ENCODE measurements at regions not wholly inside any gene's neighbourhood (a gene's known extent, or its start where the extent isn't known, plus 50 kb on each side); places are given as distances from the start of the nearest gene placed in this dataset.

DNA sequence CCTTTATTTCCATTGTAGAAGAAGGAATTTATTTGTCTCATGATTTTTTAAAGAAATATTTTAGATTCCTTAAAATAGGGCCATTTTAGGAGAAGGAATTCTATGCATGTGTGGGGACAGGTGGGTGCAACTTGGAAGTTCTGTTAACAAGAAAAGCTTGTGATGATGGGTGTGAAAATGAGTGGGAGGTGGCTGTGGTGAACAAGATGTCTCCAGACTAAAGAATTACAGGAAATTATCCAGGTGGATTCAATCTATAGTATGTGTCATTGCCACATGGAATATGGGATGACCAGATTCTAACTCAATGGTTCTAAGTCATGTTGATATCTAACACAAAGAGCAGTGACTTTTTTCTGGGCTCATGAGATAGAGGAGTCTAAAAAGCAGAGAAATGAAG, 229.6 kb upstream of the IGFBP3 start:
- Histone ChIP-seq H3K27me3 (ENCODE audit: control insufficient read depth in 3 of 3, insufficient read depth in 3 of 3, low read length in 3 of 3) (no peaks in the 10 kb centered on the region), H3K9me3 (ENCODE audit: control insufficient read depth in 3 of 3, low read length in 3 of 3) (no peaks in the 10 kb centered on the region), H3K4me3 (ENCODE audit: low read length in 3 of 3) (no peak overlapping the region), H3K4me1 (ENCODE audit: control insufficient read depth in 3 of 3, insufficient read depth in 3 of 3, low read length in 3 of 3) (no peaks in the 10 kb centered on the region), H3K9ac (ENCODE audit: low read depth in 1 of 3, low read length in 3 of 3) (no peak overlapping the region), H3K27ac (ENCODE audit: low read depth, low read length) (no peak overlapping the region), H3K36me3 (ENCODE audit: control insufficient read depth in 3 of 3, insufficient read depth in 3 of 3, low read length in 3 of 3) (no peaks in the 10 kb centered on the region)

DNA sequence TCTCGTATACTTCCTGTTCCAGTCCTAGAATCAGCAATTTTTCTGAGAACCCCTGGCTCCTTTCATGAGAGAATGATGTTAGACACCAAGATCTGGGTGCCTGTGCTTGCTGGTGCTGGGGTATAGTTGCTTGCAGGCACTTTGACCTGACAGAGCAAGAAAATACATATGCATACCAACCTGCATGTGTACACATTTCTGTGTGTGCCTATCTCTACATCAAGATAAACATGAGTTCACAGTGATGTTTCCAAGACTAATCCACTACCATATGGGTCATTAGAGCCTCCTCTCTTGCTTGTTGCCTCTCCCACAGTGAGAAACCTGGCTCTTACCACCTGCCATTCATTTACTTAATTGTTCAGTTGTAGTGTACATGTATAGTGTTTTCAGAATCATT, 229.1 kb upstream of the IGFBP3 start:
- H3K9me3 ChIP-seq (ENCODE audit: control insufficient read depth in 3 of 3, low read length in 3 of 3), result no peaks in the 10 kb centered on the region
- no peaks in the 10 kb centered on the region for H3K4me1 ChIP-seq (ENCODE audit: control insufficient read depth in 3 of 3, insufficient read depth in 3 of 3, low read length in 3 of 3)
- H3K27ac ChIP-seq (ENCODE audit: low read depth, low read length), result no peak overlapping the region
- H3K36me3 ChIP-seq (ENCODE audit: control insufficient read depth in 3 of 3, insufficient read depth in 3 of 3, low read length in 3 of 3), result no peaks in the 10 kb centered on the region
- H3K9ac ChIP-seq (ENCODE audit: low read depth in 1 of 3, low read length in 3 of 3), result no peak overlapping the region
- no peaks in the 10 kb centered on the region for H3K27me3 ChIP-seq (ENCODE audit: control insufficient read depth in 3 of 3, insufficient read depth in 3 of 3, low read length in 3 of 3)
- H3K4me3 ChIP-seq (ENCODE audit: low read length in 3 of 3), result no peak overlapping the region

DNA sequence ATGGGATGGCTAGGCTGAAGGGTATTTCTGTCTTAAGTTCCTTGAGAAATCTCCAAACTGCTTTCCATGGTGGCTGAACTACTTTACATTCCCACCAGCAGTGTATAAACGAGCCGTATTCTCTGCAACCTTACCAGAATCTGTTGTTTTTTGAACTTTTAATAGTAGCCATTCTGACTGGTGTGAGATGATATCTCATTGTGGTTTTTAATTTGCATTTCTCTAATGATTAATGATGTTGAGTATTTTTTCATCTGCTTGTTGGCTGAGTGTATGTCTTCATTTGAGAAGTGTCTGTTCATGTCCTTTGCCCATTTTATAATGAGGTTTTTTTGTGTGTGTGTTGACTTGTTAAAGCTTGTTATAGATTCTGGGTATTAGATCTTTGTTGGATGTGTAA, 226.8 kb upstream of the IGFBP3 start:
- Histone ChIP-seq H3K9ac (ENCODE audit: low read depth in 1 of 3, low read length in 3 of 3) (no peak overlapping the region), H3K4me3 (ENCODE audit: low read length in 3 of 3) (no peak overlapping the region), H3K9me3 (ENCODE audit: control insufficient read depth in 3 of 3, low read length in 3 of 3) (no peaks in the 10 kb centered on the region), H3K27ac (ENCODE audit: low read depth, low read length) (no peak overlapping the region), H3K36me3 (ENCODE audit: control insufficient read depth in 3 of 3, insufficient read depth in 3 of 3, low read length in 3 of 3) (no peaks in the 10 kb centered on the region), H3K4me1 (ENCODE audit: control insufficient read depth in 3 of 3, insufficient read depth in 3 of 3, low read length in 3 of 3) (no peaks in the 10 kb centered on the region), H3K27me3 (ENCODE audit: control insufficient read depth in 3 of 3, insufficient read depth in 3 of 3, low read length in 3 of 3) (no peaks in the 10 kb centered on the region)

DNA sequence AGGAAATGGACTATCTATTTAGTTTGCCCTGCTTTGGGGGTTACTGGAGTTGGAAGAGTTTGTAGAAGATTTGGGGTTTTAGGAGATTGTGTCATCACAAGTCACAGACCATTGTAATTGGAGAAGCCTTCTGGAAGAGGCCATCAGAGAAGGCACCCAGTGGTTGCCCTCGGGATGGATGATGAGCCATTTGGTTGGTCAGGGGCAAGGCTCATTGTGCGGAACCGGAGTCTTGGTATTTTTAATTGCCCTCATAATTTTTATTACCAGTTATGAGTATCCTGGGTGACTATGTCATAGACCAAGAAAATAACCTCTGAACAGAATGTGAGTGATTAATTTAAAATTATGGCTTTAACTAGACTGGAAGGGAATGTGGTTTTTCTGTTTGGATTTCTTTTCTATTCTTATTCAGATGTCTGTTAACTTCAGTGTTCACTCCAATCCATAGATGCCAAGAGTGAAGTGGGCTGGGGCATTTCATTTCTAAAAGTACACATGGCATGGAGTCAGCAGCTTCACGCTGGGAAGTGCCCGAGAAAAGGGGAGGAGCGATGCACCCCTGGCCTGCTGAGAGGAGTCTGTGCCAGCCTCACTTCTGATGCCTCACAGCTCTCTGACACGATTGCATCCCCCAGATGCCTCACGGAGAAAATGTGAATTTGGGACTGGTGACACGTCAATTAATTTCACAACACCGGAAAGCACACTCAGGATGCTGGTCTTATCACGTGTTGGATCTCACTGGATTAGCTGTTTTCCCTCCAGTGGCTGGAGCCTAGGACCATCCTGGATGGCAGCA, 225.6 kb upstream of the IGFBP3 start:
- no peaks in the 10 kb centered on the region for H3K9me3 ChIP-seq (ENCODE audit: control insufficient read depth in 3 of 3, low read length in 3 of 3)
- H3K27me3 ChIP-seq (ENCODE audit: control insufficient read depth in 3 of 3, insufficient read depth in 3 of 3, low read length in 3 of 3), result no peaks in the 10 kb centered on the region
- no peak overlapping the region for H3K4me3 ChIP-seq (ENCODE audit: low read length in 3 of 3)
- H3K36me3 ChIP-seq (ENCODE audit: control insufficient read depth in 3 of 3, insufficient read depth in 3 of 3, low read length in 3 of 3), result no peaks in the 10 kb centered on the region
- no peak overlapping the region for H3K27ac ChIP-seq (ENCODE audit: low read depth, low read length)
- no peak overlapping the region for H3K9ac ChIP-seq (ENCODE audit: low read depth in 1 of 3, low read length in 3 of 3)
- no peaks in the 10 kb centered on the region for H3K4me1 ChIP-seq (ENCODE audit: control insufficient read depth in 3 of 3, insufficient read depth in 3 of 3, low read length in 3 of 3)

DNA sequence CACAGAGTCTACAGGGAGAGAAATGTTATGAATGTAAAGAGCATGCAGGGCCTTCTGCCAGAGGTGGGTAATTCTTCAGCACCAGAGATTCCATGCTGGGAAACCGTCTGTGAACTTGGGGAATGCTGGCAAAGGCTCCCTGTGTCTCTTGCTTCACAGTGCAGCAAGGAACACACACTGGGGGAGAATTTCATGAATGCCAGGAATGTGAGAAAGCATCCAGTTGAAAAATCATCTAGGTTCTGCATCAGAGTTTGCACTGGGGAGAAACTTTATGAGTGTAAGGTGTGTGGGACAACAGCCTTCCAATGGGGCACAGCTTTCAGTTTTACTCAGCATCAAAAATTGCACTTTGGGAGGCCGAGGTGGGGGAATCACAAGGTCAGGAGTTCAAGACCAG, 224.3 kb upstream of the IGFBP3 start:
- no peaks in the 10 kb centered on the region for H3K4me1 ChIP-seq (ENCODE audit: control insufficient read depth in 3 of 3, insufficient read depth in 3 of 3, low read length in 3 of 3)
- no peaks in the 10 kb centered on the region for H3K36me3 ChIP-seq (ENCODE audit: control insufficient read depth in 3 of 3, insufficient read depth in 3 of 3, low read length in 3 of 3)
- no peak overlapping the region for H3K4me3 ChIP-seq (ENCODE audit: low read length in 3 of 3)
- no peak overlapping the region for H3K27ac ChIP-seq (ENCODE audit: low read depth, low read length)
- H3K9ac ChIP-seq (ENCODE audit: low read depth in 1 of 3, low read length in 3 of 3), result no peak overlapping the region
- no peaks in the 10 kb centered on the region for H3K27me3 ChIP-seq (ENCODE audit: control insufficient read depth in 3 of 3, insufficient read depth in 3 of 3, low read length in 3 of 3)
- H3K9me3 ChIP-seq (ENCODE audit: control insufficient read depth in 3 of 3, low read length in 3 of 3), result no peaks in the 10 kb centered on the region

DNA sequence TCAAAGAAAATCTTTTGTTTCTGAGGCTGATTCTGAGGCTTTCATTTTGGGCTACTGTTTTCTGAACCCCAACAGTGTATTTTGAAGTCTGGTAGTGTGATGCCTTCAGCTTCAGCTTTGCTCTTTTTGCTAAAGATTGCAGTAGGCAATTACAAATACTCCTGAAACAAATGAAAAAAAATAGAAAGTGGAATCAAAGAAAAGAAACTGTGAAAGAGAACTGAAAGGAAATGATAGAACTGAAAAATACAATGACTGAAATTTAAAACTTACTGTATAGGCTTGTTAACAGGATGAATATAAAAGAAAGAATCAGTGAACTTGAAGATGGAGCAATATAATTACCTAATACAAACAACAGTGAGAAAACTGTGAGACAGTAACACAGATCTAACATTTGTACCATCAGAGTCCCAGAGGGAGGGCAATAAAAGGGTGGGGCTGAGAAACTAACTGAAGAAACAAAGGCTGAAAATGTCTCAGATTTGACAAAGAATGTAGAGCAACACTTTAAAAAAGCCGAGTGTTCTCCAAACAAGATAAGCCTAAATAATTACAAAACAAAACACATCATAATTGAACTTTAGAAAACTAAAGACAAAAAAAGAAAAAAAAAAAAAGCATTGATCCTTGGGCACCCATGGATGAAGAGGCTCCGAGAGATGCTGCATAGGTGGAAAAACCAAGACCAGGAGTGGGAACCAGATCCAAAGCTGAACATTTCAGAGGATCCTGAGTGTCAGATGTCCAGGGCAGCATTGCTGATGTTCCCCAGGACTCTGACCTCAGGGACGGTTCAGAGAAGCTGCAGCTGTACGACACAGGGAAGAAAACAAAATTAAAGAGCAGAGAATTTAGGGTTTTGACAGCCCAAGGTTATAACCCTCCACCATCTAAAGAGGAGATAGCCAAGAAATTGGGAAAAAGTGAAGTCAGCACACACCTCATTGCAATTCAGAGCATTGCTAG, 223.2 kb upstream of the IGFBP3 start:
- no peaks in the 10 kb centered on the region for H3K4me1 ChIP-seq (ENCODE audit: control insufficient read depth in 3 of 3, insufficient read depth in 3 of 3, low read length in 3 of 3)
- no peaks in the 10 kb centered on the region for H3K9me3 ChIP-seq (ENCODE audit: control insufficient read depth in 3 of 3, low read length in 3 of 3)
- H3K27ac ChIP-seq (ENCODE audit: low read depth, low read length), result no peak overlapping the region
- no peaks in the 10 kb centered on the region for H3K27me3 ChIP-seq (ENCODE audit: control insufficient read depth in 3 of 3, insufficient read depth in 3 of 3, low read length in 3 of 3)
- no peak overlapping the region for H3K4me3 ChIP-seq (ENCODE audit: low read length in 3 of 3)
- H3K36me3 ChIP-seq (ENCODE audit: control insufficient read depth in 3 of 3, insufficient read depth in 3 of 3, low read length in 3 of 3), result no peaks in the 10 kb centered on the region
- no peak overlapping the region for H3K9ac ChIP-seq (ENCODE audit: low read depth in 1 of 3, low read length in 3 of 3)

DNA sequence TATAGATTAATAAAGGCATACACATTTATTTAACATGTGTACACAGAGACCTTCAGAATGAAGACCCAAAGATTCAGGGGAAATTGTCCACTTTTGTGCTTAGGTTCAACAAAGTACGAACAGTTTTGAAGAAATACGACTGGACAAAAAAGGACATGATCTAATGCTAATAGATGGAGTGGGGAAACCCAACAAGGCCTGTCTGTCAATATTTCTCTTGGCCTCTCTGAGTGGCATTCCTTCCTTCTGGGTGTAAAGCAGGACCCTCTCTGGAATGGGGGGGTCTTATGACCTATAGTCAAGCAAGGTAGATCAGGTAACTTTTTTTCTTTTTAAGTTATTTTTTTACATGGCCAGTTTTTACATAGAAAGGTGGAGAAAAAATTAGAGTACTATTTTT, 222.3 kb upstream of the IGFBP3 start:
- H3K9me3 ChIP-seq (ENCODE audit: control insufficient read depth in 3 of 3, low read length in 3 of 3), result no peaks in the 10 kb centered on the region
- no peaks in the 10 kb centered on the region for H3K27me3 ChIP-seq (ENCODE audit: control insufficient read depth in 3 of 3, insufficient read depth in 3 of 3, low read length in 3 of 3)
- no peak overlapping the region for H3K27ac ChIP-seq (ENCODE audit: low read depth, low read length)
- no peaks in the 10 kb centered on the region for H3K36me3 ChIP-seq (ENCODE audit: control insufficient read depth in 3 of 3, insufficient read depth in 3 of 3, low read length in 3 of 3)
- H3K4me3 ChIP-seq (ENCODE audit: low read length in 3 of 3), result no peak overlapping the region
- H3K4me1 ChIP-seq (ENCODE audit: control insufficient read depth in 3 of 3, insufficient read depth in 3 of 3, low read length in 3 of 3), result no peaks in the 10 kb centered on the region
- H3K9ac ChIP-seq (ENCODE audit: low read depth in 1 of 3, low read length in 3 of 3), result no peak overlapping the region

DNA sequence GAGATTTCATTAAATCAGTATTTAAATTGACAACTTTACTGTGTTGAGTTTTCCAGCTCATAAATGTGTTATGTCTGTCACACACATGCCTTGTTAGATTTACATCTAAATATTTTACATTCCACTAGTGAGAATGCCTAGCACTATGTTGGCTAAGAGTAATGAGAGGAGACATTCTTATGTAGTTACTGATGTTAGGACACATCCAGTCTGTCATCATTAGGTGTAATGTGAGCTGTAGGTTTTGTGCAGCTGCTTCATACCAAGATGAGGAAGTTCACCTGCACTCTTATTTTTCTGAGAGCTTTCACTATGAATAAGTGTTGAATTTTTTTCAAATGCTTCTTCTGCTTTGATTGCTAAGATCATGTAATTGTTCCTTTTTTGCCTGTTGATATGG, 218.0 kb upstream of the IGFBP3 start:
- no peak overlapping the region for H3K9ac ChIP-seq (ENCODE audit: low read depth in 1 of 3, low read length in 3 of 3)
- no peaks in the 10 kb centered on the region for H3K36me3 ChIP-seq (ENCODE audit: control insufficient read depth in 3 of 3, insufficient read depth in 3 of 3, low read length in 3 of 3)
- no peaks in the 10 kb centered on the region for H3K9me3 ChIP-seq (ENCODE audit: control insufficient read depth in 3 of 3, low read length in 3 of 3)
- H3K4me3 ChIP-seq (ENCODE audit: low read length in 3 of 3), result no peak overlapping the region
- no peaks in the 10 kb centered on the region for H3K27me3 ChIP-seq (ENCODE audit: control insufficient read depth in 3 of 3, insufficient read depth in 3 of 3, low read length in 3 of 3)
- no peaks in the 10 kb centered on the region for H3K4me1 ChIP-seq (ENCODE audit: control insufficient read depth in 3 of 3, insufficient read depth in 3 of 3, low read length in 3 of 3)
- no peak overlapping the region for H3K27ac ChIP-seq (ENCODE audit: low read depth, low read length)

DNA sequence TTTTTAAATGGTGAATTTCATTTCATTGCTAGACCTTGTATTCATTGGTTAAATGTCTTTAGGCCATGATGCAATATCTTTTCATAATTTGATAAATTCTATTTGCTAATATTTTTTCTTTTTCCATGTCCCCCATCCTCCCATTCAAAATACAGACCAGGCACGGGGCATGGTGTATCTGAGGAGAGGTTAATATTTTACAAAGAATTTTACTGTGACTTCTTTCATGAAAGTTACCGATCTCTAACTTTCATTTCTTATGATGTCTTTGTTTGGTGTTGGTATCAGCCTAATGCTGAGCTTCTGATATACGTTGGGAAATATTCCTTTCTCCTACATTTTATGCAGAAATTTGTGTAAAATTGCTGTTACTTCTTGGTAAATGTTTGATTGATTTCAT, 216.7 kb upstream of the IGFBP3 start:
- Histone ChIP-seq H3K9ac (ENCODE audit: low read depth in 1 of 3, low read length in 3 of 3) (no peak overlapping the region), H3K27me3 (ENCODE audit: control insufficient read depth in 3 of 3, insufficient read depth in 3 of 3, low read length in 3 of 3) (no peaks in the 10 kb centered on the region), H3K4me1 (ENCODE audit: control insufficient read depth in 3 of 3, insufficient read depth in 3 of 3, low read length in 3 of 3) (no peaks in the 10 kb centered on the region), H3K36me3 (ENCODE audit: control insufficient read depth in 3 of 3, insufficient read depth in 3 of 3, low read length in 3 of 3) (no peaks in the 10 kb centered on the region), H3K27ac (ENCODE audit: low read depth, low read length) (no peak overlapping the region), H3K9me3 (ENCODE audit: control insufficient read depth in 3 of 3, low read length in 3 of 3) (no peaks in the 10 kb centered on the region), H3K4me3 (ENCODE audit: low read length in 3 of 3) (no peak overlapping the region)

DNA sequence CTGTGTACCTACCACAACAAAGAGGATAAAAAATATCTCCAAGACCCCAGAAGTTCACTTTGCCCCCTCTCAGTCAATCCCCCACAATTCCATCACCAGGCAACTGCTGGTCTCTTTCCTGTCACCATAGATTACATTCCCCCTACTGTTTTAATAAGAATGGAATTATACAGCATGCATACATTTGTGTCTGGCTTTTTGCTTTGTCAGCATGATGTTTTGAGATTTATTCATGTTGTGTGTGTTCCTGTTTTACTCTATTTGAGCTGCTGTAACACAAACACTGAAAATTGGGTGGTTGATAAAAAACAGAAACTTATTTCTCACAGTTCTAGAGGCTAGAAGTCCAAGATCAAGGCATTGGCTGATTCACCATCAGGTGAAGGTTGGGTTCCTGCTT, 214.5 kb upstream of the IGFBP3 start:
- Histone ChIP-seq H3K9ac (ENCODE audit: low read depth in 1 of 3, low read length in 3 of 3) (no peak overlapping the region), H3K27ac (ENCODE audit: low read depth, low read length) (no peak overlapping the region), H3K27me3 (ENCODE audit: control insufficient read depth in 3 of 3, insufficient read depth in 3 of 3, low read length in 3 of 3) (no peaks in the 10 kb centered on the region), H3K4me1 (ENCODE audit: control insufficient read depth in 3 of 3, insufficient read depth in 3 of 3, low read length in 3 of 3) (no peaks in the 10 kb centered on the region), H3K4me3 (ENCODE audit: low read length in 3 of 3) (no peak overlapping the region), H3K36me3 (ENCODE audit: control insufficient read depth in 3 of 3, insufficient read depth in 3 of 3, low read length in 3 of 3) (no peaks in the 10 kb centered on the region), H3K9me3 (ENCODE audit: control insufficient read depth in 3 of 3, low read length in 3 of 3) (no peaks in the 10 kb centered on the region)

Measured in skeletal muscle tissue (tissue), 3 donors.